ENCODE measurements at regions not wholly inside any gene's neighbourhood (a gene's known extent, or its start where the extent isn't known, plus 50 kb on each side); places are given as distances from the start of the nearest gene placed in this dataset.

DNA sequence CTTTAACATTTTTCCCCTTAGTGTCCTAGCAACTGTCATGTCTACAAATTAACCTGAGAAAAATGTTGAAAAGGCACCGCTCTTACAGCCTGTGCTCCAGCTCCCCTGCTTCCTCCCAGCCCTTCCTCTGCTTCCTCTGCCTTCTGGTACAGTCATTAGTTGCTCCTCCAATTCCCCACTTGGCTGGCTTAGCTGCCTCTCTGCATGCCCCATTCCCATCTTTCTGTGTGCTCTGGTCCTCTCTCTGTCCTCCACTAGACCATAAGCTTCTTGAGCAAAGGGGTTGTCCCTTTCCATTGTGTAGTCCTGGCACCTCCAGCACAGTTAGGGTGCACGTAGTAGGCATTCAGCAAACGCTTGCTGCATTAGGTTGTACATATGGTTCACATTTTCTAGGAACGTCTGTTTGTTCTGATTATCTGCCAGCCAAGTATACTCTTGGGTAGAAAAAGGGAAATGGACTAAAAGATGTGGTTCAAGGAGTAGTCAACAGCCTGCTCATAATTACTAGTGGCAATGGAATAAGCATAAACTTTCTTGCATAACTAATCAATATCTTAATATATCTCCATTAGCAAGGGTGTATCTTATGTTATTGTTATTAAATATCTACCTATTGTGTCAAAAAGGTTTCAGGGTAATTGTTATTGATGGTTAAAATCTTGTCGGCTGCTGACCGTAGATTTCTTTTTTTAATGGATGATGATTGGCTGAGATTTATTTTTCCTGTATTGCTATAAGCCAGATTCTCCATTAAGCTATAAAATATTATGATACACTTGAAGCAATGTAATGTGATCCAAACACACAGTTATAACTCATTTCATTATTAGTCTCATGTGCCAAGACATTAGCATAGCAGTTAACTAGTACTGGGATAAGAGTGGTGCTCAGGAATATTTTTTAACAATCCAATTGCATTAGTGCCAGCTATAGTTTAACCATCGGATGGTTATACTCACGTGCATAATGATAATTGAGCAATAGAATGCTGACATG is 340.1 kb downstream of the SLC4A3 start:
- intact Hi-C loops (cut with DNase I; ENCODE audit: low total_unique reads): no loop called here
- Histone ChIP-seq H3K27ac (no peak overlapping the region), H3K4me1 (no peaks in the 10 kb centered on the region), H3K36me3 (no peaks in the 10 kb centered on the region), H3K9me3 (no peaks in the 10 kb centered on the region), H3K4me3 (no peak overlapping the region), H3K27me3 (no peaks in the 10 kb centered on the region)
- no peak for TF ChIP-seq POLR2A (IDR thresholded peaks at IDR 0.05)
- TF ChIP-seq EP300 (IDR thresholded peaks at IDR 0.05): no peak
- TF ChIP-seq POLR2AphosphoS5 (IDR thresholded peaks at IDR 0.05): no peak
- TF ChIP-seq, protein P1, sequence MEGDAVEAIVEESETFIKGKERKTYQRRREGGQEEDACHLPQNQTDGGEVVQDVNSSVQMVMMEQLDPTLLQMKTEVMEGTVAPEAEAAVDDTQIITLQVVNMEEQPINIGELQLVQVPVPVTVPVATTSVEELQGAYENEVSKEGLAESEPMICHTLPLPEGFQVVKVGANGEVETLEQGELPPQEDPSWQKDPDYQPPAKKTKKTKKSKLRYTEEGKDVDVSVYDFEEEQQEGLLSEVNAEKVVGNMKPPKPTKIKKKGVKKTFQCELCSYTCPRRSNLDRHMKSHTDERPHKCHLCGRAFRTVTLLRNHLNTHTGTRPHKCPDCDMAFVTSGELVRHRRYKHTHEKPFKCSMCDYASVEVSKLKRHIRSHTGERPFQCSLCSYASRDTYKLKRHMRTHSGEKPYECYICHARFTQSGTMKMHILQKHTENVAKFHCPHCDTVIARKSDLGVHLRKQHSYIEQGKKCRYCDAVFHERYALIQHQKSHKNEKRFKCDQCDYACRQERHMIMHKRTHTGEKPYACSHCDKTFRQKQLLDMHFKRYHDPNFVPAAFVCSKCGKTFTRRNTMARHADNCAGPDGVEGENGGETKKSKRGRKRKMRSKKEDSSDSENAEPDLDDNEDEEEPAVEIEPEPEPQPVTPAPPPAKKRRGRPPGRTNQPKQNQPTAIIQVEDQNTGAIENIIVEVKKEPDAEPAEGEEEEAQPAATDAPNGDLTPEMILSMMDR (IDR thresholded peaks at IDR 0.05): no peak
- WGBS, 5 donors: 61 to 72% (median 67%) methylated on average over 8 of the region's 8 CpGs
- peak in 1 of 2 donors; percentile 29 for DNase-seq

DNA sequence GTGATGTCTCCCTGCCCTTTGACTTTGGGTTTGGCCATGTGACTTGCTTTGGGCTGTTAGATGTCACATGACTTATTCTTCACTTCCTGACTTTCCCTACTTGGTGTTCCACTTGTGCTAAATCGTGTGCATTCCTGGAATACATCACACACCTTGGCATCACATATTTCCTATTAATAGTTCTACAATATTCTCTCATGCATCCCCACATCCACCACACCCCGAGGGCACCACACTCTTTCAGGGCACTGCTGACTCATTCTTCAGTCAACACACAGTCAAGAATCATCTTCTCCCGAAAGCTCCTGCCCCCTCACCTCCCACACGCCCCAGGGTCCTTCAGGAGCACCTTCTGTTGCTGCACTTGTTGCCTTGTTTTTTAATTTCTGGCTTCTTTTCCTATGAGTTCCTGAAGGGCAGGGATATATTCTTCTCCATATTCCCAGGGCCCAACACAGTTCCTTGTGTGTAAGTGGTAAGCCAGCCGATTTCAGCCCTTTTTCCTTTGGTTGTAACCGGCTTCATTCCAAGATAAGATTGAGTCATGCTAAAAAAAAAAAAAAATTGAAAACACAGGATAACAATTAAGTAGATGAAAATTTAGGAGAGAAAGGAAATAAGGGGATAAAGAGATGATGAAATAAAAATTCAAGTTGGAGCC is 341.4 kb downstream of the SLC4A3 start:
- DNase-seq: no peak
- WGBS, 5 donors: 72 to 88% (median 79%) methylated on average over 6 of the region's 6 CpGs
- H3K36me3 ChIP-seq: no peaks in the 10 kb centered on the region
- TF ChIP-seq POLR2AphosphoS5 (IDR thresholded peaks at IDR 0.05): no peak
- TF ChIP-seq POLR2A (IDR thresholded peaks at IDR 0.05): no peak
- TF ChIP-seq, protein P1 (IDR thresholded peaks at IDR 0.05): no peak
- no peak for TF ChIP-seq EP300 (IDR thresholded peaks at IDR 0.05)
- H3K27ac ChIP-seq: no peak overlapping the region
- H3K9me3 ChIP-seq: no peaks in the 10 kb centered on the region
- H3K4me1 ChIP-seq: no peaks in the 10 kb centered on the region
- no peak overlapping the region for H3K4me3 ChIP-seq
- no peaks in the 10 kb centered on the region for H3K27me3 ChIP-seq
- intact Hi-C loops (cut with DNase I; ENCODE audit: low total_unique reads): no loop called here

DNA sequence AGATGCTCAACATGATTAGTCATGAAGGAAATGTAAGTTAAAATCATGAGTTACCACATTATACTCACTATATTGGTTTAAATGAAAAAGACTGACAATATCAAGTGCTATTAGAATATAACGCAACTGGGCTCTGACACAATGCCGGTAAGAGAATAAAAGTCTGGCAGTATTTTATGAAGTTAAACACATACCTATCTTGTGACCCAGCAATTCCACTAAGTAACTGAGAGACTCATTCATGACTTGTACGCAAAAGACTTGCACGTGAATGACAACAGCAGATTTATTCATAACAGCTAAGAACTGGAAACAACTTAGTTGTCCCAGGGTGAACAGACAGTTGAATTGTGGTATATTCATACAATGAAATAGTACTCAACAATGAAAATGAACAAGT is 342.1 kb downstream of the SLC4A3 start:
- 86 to 92% (median 89%) methylated on average over 4 of the region's 4 CpGs for WGBS, 5 donors
- Histone ChIP-seq H3K36me3 (no peaks in the 10 kb centered on the region), H3K27me3 (no peaks in the 10 kb centered on the region), H3K4me1 (no peaks in the 10 kb centered on the region), H3K27ac (no peak overlapping the region), H3K9me3 (no peaks in the 10 kb centered on the region), H3K4me3 (no peak overlapping the region)
- no peak for DNase-seq
- TF ChIP-seq POLR2A (IDR thresholded peaks at IDR 0.05) (no peak), EP300 (IDR thresholded peaks at IDR 0.05) (no peak), POLR2AphosphoS5 (IDR thresholded peaks at IDR 0.05) (no peak)
- TF ChIP-seq, protein P1 (IDR thresholded peaks at IDR 0.05): no peak
- intact Hi-C loops (cut with DNase I; ENCODE audit: low total_unique reads): no loop called here

DNA sequence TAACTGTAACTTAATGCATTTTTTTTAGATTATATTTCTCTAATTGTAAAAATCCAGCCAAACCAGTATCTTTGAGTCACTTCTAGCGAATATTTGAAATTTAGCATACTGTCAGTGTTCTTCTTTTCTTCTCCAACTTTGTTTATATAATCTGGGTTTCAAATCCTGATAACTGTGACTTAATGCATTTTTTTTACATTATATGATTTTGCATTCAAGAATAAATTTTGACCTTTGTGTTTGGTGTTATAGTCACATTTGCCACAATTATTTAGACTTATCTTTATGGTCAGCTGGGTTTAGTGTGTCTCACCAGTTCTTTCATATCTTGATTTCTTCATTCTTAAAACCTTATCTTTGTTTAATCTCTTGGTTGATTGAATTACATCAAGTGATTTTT is 345.7 kb downstream of the SLC4A3 start:
- Histone ChIP-seq H3K4me3 (no peak overlapping the region), H3K36me3 (no peaks in the 10 kb centered on the region), H3K27ac (no peak overlapping the region), H3K27me3 (no peaks in the 10 kb centered on the region), H3K9me3 (no peaks in the 10 kb centered on the region), H3K4me1 (no peaks in the 10 kb centered on the region)
- TF ChIP-seq POLR2AphosphoS5 (IDR thresholded peaks at IDR 0.05): no peak
- TF ChIP-seq, protein P1 (IDR thresholded peaks at IDR 0.05): no peak
- TF ChIP-seq EP300 (IDR thresholded peaks at IDR 0.05): no peak
- TF ChIP-seq POLR2A (IDR thresholded peaks at IDR 0.05): no peak
- 60 to 79% (median 72%) methylated on average over 1 of the region's 1 CpG for WGBS, 5 donors
- intact Hi-C loops (cut with DNase I; ENCODE audit: low total_unique reads): no loop called here
- DNase-seq: no peak
